ENCODE measurements at regions not wholly inside any gene's neighbourhood (a gene's known extent, or its start where the extent isn't known, plus 50 kb on each side); places are given as distances from the start of the nearest gene placed in this dataset.

- TF ChIP-seq, protein P1, sequence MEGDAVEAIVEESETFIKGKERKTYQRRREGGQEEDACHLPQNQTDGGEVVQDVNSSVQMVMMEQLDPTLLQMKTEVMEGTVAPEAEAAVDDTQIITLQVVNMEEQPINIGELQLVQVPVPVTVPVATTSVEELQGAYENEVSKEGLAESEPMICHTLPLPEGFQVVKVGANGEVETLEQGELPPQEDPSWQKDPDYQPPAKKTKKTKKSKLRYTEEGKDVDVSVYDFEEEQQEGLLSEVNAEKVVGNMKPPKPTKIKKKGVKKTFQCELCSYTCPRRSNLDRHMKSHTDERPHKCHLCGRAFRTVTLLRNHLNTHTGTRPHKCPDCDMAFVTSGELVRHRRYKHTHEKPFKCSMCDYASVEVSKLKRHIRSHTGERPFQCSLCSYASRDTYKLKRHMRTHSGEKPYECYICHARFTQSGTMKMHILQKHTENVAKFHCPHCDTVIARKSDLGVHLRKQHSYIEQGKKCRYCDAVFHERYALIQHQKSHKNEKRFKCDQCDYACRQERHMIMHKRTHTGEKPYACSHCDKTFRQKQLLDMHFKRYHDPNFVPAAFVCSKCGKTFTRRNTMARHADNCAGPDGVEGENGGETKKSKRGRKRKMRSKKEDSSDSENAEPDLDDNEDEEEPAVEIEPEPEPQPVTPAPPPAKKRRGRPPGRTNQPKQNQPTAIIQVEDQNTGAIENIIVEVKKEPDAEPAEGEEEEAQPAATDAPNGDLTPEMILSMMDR (conservative IDR thresholded peaks at IDR 0.05; ENCODE audit: low read depth in 2 of 2): no peak
- no peak for TF ChIP-seq EZH2phosphoT487 (IDR thresholded peaks at IDR 0.05; ENCODE audit: unreplicated experiment)
- TF ChIP-seq, protein P2, sequence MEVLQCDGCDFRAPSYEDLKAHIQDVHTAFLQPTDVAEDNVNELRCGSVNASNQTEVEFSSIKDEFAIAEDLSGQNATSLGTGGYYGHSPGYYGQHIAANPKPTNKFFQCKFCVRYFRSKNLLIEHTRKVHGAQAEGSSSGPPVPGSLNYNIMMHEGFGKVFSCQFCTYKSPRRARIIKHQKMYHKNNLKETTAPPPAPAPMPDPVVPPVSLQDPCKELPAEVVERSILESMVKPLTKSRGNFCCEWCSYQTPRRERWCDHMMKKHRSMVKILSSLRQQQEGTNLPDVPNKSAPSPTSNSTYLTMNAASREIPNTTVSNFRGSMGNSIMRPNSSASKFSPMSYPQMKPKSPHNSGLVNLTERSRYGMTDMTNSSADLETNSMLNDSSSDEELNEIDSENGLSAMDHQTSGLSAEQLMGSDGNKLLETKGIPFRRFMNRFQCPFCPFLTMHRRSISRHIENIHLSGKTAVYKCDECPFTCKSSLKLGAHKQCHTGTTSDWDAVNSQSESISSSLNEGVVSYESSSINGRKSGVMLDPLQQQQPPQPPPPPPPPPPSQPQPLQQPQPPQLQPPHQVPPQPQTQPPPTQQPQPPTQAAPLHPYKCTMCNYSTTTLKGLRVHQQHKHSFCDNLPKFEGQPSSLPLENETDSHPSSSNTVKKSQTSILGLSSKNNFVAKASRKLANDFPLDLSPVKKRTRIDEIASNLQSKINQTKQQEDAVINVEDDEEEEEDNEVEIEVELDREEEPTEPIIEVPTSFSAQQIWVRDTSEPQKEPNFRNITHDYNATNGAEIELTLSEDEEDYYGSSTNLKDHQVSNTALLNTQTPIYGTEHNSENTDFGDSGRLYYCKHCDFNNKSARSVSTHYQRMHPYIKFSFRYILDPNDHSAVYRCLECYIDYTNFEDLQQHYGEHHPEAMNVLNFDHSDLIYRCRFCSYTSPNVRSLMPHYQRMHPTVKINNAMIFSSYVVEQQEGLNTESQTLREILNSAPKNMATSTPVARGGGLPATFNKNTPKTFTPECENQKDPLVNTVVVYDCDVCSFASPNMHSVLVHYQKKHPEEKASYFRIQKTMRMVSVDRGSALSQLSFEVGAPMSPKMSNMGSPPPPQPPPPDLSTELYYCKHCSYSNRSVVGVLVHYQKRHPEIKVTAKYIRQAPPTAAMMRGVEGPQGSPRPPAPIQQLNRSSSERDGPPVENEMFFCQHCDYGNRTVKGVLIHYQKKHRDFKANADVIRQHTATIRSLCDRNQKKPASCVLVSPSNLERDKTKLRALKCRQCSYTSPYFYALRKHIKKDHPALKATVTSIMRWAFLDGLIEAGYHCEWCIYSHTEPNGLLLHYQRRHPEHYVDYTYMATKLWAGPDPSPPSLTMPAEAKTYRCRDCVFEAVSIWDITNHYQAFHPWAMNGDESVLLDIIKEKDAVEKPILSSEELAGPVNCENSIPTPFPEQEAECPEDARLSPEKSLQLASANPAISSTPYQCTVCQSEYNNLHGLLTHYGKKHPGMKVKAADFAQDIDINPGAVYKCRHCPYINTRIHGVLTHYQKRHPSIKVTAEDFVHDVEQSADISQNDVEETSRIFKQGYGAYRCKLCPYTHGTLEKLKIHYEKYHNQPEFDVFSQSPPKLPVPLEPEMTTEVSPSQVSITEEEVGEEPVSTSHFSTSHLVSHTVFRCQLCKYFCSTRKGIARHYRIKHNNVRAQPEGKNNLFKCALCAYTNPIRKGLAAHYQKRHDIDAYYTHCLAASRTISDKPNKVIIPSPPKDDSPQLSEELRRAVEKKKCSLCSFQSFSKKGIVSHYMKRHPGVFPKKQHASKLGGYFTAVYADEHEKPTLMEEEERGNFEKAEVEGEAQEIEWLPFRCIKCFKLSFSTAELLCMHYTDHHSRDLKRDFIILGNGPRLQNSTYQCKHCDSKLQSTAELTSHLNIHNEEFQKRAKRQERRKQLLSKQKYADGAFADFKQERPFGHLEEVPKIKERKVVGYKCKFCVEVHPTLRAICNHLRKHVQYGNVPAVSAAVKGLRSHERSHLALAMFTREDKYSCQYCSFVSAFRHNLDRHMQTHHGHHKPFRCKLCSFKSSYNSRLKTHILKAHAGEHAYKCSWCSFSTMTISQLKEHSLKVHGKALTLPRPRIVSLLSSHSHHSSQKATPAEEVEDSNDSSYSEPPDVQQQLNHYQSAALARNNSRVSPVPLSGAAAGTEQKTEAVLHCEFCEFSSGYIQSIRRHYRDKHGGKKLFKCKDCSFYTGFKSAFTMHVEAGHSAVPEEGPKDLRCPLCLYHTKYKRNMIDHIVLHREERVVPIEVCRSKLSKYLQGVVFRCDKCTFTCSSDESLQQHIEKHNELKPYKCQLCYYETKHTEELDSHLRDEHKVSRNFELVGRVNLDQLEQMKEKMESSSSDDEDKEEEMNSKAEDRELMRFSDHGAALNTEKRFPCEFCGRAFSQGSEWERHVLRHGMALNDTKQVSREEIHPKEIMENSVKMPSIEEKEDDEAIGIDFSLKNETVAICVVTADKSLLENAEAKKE (CRISPR knock-in tag; IDR thresholded peaks at IDR 0.05): no peak
Observed at GRCh38 chr4:28277931-28278330, 1417.3 kb downstream of the STIM2 start.
